BLaER1 (cell line): ENCODE measurements at regions not wholly inside any gene's neighbourhood (a gene's known extent, or its start where the extent isn't known, plus 50 kb on each side); places are given as distances from the start of the nearest gene placed in this dataset.

Experiments used
- H3K27ac ChIP-seq: shearing (Covaris generic); formaldehyde crosslinking; 2 replicates; pipeline ENCODE4 v1.8.1; 2022
- H3K27me3 ChIP-seq: shearing (Covaris generic); formaldehyde crosslinking; 2 replicates; pipeline ENCODE4 v1.8.1; 2022
- H3K36me3 ChIP-seq: shearing (Covaris generic); formaldehyde crosslinking; 2 replicates; pipeline ENCODE4 v1.8.1; 2022
- H3K4me1 ChIP-seq: shearing (Covaris generic); formaldehyde crosslinking; 2 replicates; pipeline ENCODE4 v1.8.1; 2022
- H3K4me2 ChIP-seq: shearing (Covaris generic); formaldehyde crosslinking; 2 replicates; pipeline ENCODE4 v1.8.1; 2022
- H3K4me3 ChIP-seq: shearing (Covaris generic); formaldehyde crosslinking; 2 replicates; pipeline ENCODE4 v1.8.1; 2022
- H3K9ac ChIP-seq: shearing (Covaris generic); formaldehyde crosslinking; 2 replicates; pipeline ENCODE4 v1.8.1; 2022
- H3K9me3 ChIP-seq: shearing (Covaris generic); formaldehyde crosslinking; 2 replicates; pipeline ENCODE4 v1.8.1; 2022
- H4K20me1 ChIP-seq: shearing (Covaris generic); formaldehyde crosslinking; 2 replicates; pipeline ENCODE4 v1.8.1; 2022
- Cebpa-rat ChIP-seq: shearing (Covaris generic); IDR thresholded peaks from 2 replicates; pipeline ENCODE4 v1.8.1; 2022

DNA sequence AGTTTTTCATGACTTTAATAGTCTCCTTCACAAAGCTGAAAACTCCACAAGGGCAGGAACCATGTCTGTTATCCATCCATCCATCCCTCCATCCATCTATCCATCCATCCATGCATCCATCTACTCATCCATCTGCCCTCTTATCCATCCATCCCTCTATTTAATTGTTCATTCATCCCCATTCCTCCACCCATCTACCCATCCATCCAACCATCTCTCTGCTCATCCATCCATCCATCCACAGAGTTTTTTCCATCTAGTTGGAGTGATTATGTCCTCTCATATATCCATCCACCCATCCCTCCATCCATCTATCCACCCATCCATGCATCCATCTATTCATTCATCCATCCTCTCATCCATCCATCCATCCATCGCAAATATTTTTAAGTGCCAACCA, 237.9 kb downstream of the EMX2 start:
- no peak for TF ChIP-seq Cebpa-rat
- Histone ChIP-seq H3K36me3 (no peaks in the 10 kb centered on the region), H3K27me3 (no peaks in the 10 kb centered on the region), H3K4me1 (no peaks in the 10 kb centered on the region), H3K9me3 (no peaks in the 10 kb centered on the region), H4K20me1 (no peaks in the 10 kb centered on the region), H3K27ac (no peak overlapping the region), H3K4me3 (no peak overlapping the region), H3K4me2 (no peak overlapping the region), H3K9ac (no peak overlapping the region)

DNA sequence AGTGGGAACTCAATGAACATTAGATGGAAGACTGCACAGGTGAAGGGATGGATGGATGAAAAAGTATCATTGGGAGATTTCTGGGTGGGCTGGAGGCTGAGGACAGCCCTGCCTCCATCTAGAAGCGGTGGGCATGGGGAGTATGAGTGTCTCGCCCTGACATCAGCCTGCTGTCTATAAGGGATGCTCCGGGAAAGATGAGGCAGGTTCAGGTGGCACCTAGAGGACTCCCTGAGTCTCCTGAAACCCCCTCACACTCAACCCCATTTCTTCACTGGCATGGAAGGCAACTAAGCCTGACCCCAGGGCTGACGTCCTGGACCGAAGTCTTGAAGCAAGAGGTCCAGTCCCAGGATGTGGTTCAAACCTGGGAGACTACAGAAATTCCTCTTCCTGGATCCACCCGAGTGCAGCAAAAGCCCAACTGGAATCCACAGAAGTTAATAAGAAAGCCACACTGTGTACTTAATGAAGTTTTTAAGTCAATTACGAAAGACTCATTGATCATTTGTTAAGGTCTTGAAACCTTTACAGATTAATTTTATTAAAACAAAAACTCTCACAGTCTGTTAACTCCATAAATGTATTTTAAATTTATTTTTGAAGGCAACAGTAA, 238.8 kb downstream of the EMX2 start:
- Histone ChIP-seq H3K36me3 (no peaks in the 10 kb centered on the region), H3K27me3 (no peaks in the 10 kb centered on the region), H3K4me1 (no peaks in the 10 kb centered on the region), H3K27ac (no peak overlapping the region), H3K4me2 (no peak overlapping the region), H3K9ac (no peak overlapping the region), H3K4me3 (no peak overlapping the region), H4K20me1 (no peaks in the 10 kb centered on the region), H3K9me3 (no peaks in the 10 kb centered on the region)
- TF ChIP-seq Cebpa-rat: no peak

GRCh38 chr10:117782276-117782675, 239.7 kb downstream of the EMX2 start:
- Histone ChIP-seq H3K9me3 (no peaks in the 10 kb centered on the region), H3K27me3 (no peaks in the 10 kb centered on the region), H3K9ac (no peak overlapping the region), H3K27ac (no peak overlapping the region), H4K20me1 (no peaks in the 10 kb centered on the region), H3K36me3 (no peaks in the 10 kb centered on the region), H3K4me3 (no peak overlapping the region), H3K4me1 (no peaks in the 10 kb centered on the region), H3K4me2 (no peak overlapping the region)
- TF ChIP-seq Cebpa-rat: no peak

DNA sequence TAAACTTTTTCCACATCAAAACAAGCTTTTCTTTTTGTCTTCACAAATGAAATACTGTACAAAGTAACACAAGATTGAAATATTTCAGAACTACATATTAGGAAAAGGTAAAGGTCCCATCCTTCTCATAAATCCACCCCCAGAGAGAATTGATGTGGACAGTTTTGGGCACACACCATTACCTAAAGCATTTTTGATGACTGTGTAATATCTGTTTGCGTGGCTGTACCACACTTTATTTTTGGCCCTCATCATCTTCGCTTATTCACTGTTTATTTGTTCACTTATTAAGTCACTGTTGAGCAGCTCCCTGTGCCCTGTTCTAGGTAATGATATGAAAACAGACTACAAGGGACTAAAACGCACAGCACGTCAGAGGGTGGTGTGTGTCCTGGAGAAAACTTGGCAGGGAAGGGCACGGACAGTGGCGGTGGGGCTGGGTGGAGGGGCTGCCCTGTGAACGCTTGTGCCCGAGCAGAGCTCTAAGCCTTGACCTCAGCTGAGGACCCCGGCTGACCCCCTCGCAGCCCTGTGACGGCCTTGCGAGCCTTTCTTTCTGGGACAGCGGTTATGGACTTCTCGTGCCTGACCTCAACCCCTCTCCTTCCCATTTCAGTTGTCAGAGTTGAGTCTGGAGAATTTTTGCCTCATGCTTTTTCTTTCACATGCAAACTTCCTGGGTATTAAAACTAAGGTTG, 241.3 kb downstream of the EMX2 start:
- Histone ChIP-seq H3K4me3 (no peak overlapping the region), H3K9ac (no peak overlapping the region), H3K4me2 (no peak overlapping the region), H4K20me1 (no peaks in the 10 kb centered on the region), H3K27me3 (no peaks in the 10 kb centered on the region), H3K27ac (no peak overlapping the region), H3K4me1 (no peaks in the 10 kb centered on the region), H3K36me3 (no peaks in the 10 kb centered on the region), H3K9me3 (no peaks in the 10 kb centered on the region)
- TF ChIP-seq Cebpa-rat: no peak

DNA sequence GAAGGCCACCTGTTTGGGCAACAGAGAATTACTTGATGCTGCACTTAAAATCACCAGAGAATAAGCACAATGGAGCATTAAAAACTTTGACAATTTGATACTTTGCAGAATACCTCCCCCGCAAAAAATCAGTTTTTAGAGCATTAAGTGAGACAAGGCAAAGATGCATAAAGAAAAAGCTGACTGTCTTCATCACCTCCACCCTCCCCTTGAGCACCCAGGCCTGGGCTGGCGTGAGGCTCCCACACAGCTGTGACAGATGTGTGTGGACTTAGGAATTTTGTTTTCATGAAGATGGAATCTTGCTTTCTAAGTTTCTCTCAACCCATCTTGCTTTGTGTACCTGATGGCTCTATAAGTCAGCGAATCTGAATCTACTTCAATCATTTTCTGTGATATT, 242.2 kb downstream of the EMX2 start:
- Histone ChIP-seq H3K4me3 (no peak overlapping the region), H3K27me3 (no peaks in the 10 kb centered on the region), H3K36me3 (no peaks in the 10 kb centered on the region), H3K4me1 (no peaks in the 10 kb centered on the region), H3K27ac (no peak overlapping the region), H3K9me3 (no peaks in the 10 kb centered on the region), H3K9ac (no peak overlapping the region), H4K20me1 (no peaks in the 10 kb centered on the region), H3K4me2 (no peak overlapping the region)
- TF ChIP-seq Cebpa-rat: no peak

DNA sequence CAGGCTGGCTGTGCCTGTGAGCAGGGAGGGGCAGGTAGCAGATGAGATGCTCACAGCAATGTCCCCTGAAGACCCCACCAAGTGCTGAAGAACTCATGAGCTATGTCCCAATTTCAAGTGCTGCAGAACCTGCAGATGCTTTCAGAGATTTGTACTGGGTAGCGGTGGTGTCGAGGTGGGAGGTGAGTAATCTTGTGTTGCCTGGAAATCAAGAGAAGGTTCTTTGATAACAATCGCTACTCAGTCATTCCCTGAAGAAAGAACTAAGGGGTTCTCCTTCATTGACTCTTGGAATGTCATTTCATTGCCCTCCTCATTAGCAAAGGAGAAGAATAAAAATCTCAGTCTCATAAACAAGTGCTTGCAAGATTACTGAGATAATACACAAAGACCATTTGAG, 246.4 kb downstream of the EMX2 start:
- H3K9ac ChIP-seq: no peak overlapping the region
- H3K27me3 ChIP-seq: no peaks in the 10 kb centered on the region
- no peaks in the 10 kb centered on the region for H3K9me3 ChIP-seq
- no peak for TF ChIP-seq Cebpa-rat
- no peak overlapping the region for H3K4me2 ChIP-seq
- H3K36me3 ChIP-seq: no peaks in the 10 kb centered on the region
- H3K27ac ChIP-seq: no peak overlapping the region
- no peaks in the 10 kb centered on the region for H3K4me1 ChIP-seq
- no peaks in the 10 kb centered on the region for H4K20me1 ChIP-seq
- no peak overlapping the region for H3K4me3 ChIP-seq

DNA sequence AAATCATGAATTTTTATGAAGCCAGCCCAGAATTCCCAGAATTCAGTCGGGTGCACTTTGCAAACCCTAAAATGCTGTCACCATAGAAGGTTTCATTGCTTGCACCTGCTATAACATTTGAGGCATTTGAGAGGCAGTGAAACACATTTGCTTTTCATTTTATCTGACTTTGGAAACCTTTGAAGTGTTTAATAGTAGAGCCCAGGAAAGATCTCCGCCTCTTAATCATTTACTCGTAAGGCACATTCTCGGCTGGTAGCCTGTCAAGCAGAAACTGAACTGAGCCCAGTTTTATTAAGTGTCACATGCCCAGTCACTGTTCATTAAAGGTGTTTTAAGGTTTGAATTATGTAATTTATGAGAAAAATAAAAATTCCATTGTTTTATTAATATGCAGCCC, 247.6 kb downstream of the EMX2 start:
- Histone ChIP-seq H3K4me3 (no peak overlapping the region), H3K27ac (no peak overlapping the region), H3K9me3 (no peaks in the 10 kb centered on the region), H3K9ac (no peak overlapping the region), H3K27me3 (no peaks in the 10 kb centered on the region), H3K36me3 (no peaks in the 10 kb centered on the region), H3K4me1 (no peaks in the 10 kb centered on the region), H4K20me1 (no peaks in the 10 kb centered on the region), H3K4me2 (no peak overlapping the region)
- TF ChIP-seq Cebpa-rat: no peak

DNA sequence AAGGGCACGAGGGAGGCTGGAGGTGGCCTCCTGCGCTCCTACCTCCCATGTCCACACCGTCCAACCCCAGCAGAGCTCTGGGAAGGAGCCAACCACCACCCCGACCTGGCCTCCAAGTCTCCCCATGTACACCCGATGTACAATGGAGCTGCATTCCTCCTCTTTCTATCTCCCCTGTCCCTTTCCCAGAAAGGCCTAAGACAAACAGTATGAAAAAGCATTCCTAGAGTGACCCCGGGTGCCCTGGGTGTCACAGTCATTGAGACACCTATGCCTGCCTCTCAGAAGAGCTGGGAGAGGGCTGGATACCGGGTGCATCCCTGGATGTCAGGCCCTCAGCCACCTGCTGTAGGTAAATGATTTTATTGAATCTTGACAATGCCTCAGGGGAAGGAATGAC, 248.1 kb downstream of the EMX2 start:
- H3K9me3 ChIP-seq: no peaks in the 10 kb centered on the region
- no peaks in the 10 kb centered on the region for H4K20me1 ChIP-seq
- H3K4me3 ChIP-seq: no peak overlapping the region
- no peak overlapping the region for H3K4me2 ChIP-seq
- no peaks in the 10 kb centered on the region for H3K36me3 ChIP-seq
- no peaks in the 10 kb centered on the region for H3K4me1 ChIP-seq
- no peak for TF ChIP-seq Cebpa-rat
- no peaks in the 10 kb centered on the region for H3K27me3 ChIP-seq
- H3K9ac ChIP-seq: no peak overlapping the region
- H3K27ac ChIP-seq: no peak overlapping the region

DNA sequence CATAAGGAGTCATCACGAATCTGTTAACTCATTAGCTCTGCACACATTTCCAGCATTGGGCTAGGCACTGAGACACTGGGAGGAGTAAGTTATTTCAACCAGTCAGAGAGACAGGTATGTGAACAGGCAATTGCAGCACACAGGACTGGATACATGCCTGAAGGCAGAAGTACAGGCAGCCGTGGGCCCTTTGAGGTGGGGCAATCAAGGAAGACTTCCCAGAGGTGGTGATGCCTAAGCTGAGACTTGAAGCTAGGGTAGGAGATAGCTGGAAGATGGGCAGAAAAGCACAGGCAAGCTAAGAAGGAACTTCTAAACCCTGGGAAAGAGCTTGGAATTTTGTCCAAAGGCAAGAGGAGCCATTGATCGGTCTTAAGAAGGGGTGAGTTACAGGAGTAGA, 249.7 kb downstream of the EMX2 start:
- Histone ChIP-seq H3K4me2 (no peak overlapping the region), H3K9ac (no peak overlapping the region), H3K27me3 (no peaks in the 10 kb centered on the region), H4K20me1 (no peaks in the 10 kb centered on the region), H3K4me1 (no peaks in the 10 kb centered on the region), H3K27ac (no peak overlapping the region), H3K36me3 (no peaks in the 10 kb centered on the region), H3K9me3 (no peaks in the 10 kb centered on the region), H3K4me3 (no peak overlapping the region)
- TF ChIP-seq Cebpa-rat: no peak

DNA sequence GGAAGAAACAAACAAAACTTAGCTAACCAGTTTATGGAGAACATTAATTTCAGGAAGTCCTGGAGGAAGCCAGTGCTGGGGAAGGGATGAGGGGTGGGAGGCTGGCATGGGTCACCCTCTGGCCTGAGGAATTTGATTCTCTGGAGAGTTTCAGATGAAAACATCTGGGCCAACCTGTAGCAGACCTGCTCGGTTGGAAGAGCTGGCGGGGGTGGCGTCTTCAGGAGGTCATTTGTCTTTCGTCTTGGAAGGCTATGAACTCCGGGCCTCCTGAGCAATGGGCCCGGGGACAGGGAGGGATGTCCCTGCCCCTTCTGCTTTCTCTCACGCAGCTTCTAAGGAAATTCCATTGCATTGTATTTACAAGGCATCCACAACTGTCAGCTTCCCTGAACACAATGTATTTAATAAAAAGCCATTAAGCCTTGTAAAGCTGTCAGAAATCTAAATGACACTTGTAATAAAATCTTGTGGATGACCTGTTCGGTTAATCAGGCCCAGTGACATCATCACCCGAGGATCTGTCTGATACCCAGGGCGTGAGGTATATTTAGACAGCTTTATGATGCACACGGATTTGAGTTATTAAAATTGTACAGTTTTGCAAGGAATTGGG, 250.5 kb downstream of the RAB11FIP2 start:
- Histone ChIP-seq H4K20me1 (no peaks in the 10 kb centered on the region), H3K27ac (no peak overlapping the region), H3K36me3 (no peaks in the 10 kb centered on the region), H3K4me3 (no peak overlapping the region), H3K27me3 (no peaks in the 10 kb centered on the region), H3K4me1 (no peaks in the 10 kb centered on the region), H3K9ac (no peak overlapping the region), H3K9me3 (no peaks in the 10 kb centered on the region), H3K4me2 (no peak overlapping the region)
- no peak for TF ChIP-seq Cebpa-rat
